Neural cell (in vitro differentiated cells): ENCODE measurements at regions not wholly inside any gene's neighbourhood (a gene's known extent, or its start where the extent isn't known, plus 50 kb on each side); places are given as distances from the start of the nearest gene placed in this dataset.

Experiments used
- H2AFZ ChIP-seq: fragments of 200-600, 300-800 bp; sonication (generic), shearing (Covaris generic); 2 replicates; pipeline ENCODE4 v1.6.0; 2014; ENCODE audit warnings: low read depth, mild to moderate bottlenecking, antibody characterized with exemption, low read length, moderate library complexity
- H3F3A ChIP-seq: fragments of 200-600 bp; shearing (Covaris generic); 2 replicates; pipeline ENCODE4 v1.6.1; 2016; ENCODE audit warnings: mild to moderate bottlenecking, moderate library complexity, mixed read lengths, antibody characterized with exemption, low read length; ENCODE audit not compliant: insufficient read depth, poor library complexity, severe bottlenecking
- H3K27ac ChIP-seq: fragments of 200-600, 300-800 bp; sonication (generic), shearing (Covaris generic); 2 replicates; pipeline ENCODE4 v1.5.1; 2014; ENCODE audit warnings: mild to moderate bottlenecking, low read length, moderate library complexity
- H3K27me3 ChIP-seq: fragments of 300-800, 200-600 bp; sonication (generic), shearing (Covaris generic); 2 replicates; pipeline ENCODE4 v1.6.0; 2014; ENCODE audit warnings: mild to moderate bottlenecking, low read depth, low read length, moderate library complexity; ENCODE audit not compliant: insufficient read depth
- H3K36me3 ChIP-seq: fragments of 300-800, 200-600 bp; sonication (generic), shearing (Covaris generic); 2 replicates; pipeline ENCODE4 v1.5.1; 2014; ENCODE audit warnings: mild to moderate bottlenecking, antibody characterized with exemption, low read length, moderate library complexity; ENCODE audit not compliant: insufficient read depth
- H3K4me2 ChIP-seq: fragments of 300-800, 200-600 bp; sonication (generic), shearing (Covaris generic); 2 replicates; pipeline ENCODE4 v1.6.0; 2014; ENCODE audit warnings: mild to moderate bottlenecking, low read length
- H3K4me3 ChIP-seq: fragments of 300-800, 200-600 bp; sonication (generic), shearing (Covaris generic); 2 replicates; pipeline ENCODE4 v1.5.1; 2014; ENCODE audit warnings: mild to moderate bottlenecking, low read length, moderate library complexity
- H3K79me2 ChIP-seq: fragments of 200-600 bp; shearing (Covaris generic); replicated peaks from 2 replicates; pipeline ENCODE4 v1.6.0; 2014; ENCODE audit warnings: mild to moderate bottlenecking, low read length, moderate library complexity; ENCODE audit not compliant: insufficient read depth
- H3K9ac ChIP-seq: fragments of 300-800, 200-600 bp; sonication (generic), shearing (Covaris generic); 2 replicates; pipeline ENCODE4 v1.6.1; 2016; ENCODE audit warnings: mild to moderate bottlenecking, low read length, mixed read lengths
- H3K9me2 ChIP-seq: fragments of 200-600 bp; shearing (Covaris generic); 2 replicates; pipeline ENCODE4 v1.6.1; 2016; ENCODE audit warnings: mild to moderate bottlenecking, low read length, mixed read lengths; ENCODE audit not compliant: insufficient read depth
- H3K9me3 ChIP-seq: fragments of 200-600, 300-800 bp; sonication (generic), shearing (Covaris generic); 2 replicates; pipeline ENCODE4 v1.6.1; 2016; ENCODE audit warnings: mild to moderate bottlenecking, mixed run types, low read length, moderate library complexity, mixed read lengths
- H4K20me1 ChIP-seq: fragments of 200-600 bp; shearing (Covaris generic); 2 replicates; pipeline ENCODE4 v1.6.1; 2016; ENCODE audit warnings: mild to moderate bottlenecking, mixed run types; ENCODE audit not compliant: insufficient read depth
- EP300 ChIP-seq: fragments of 450-650 bp; conservative IDR thresholded peaks from 2 replicates; pipeline ENCODE4 v1.6.1; 2014; ENCODE audit warnings: antibody characterized with exemption, mild to moderate bottlenecking, moderate library complexity; ENCODE audit not compliant: poor library complexity, severe bottlenecking
- EZH2 ChIP-seq: fragments of 200-600, 300-800 bp; shearing (Covaris generic), sonication (generic); IDR thresholded peaks from 2 replicates; pipeline ENCODE4 v1.6.1; 2014; ENCODE audit warnings: antibody characterized with exemption, low read length, borderline replicate concordance, mild to moderate bottlenecking; ENCODE audit not compliant: insufficient read depth, poor library complexity, severe bottlenecking
- MXI1 ChIP-seq: fragments of 450-650 bp; conservative IDR thresholded peaks from 2 replicates; pipeline ENCODE4 v1.6.1; 2014; ENCODE audit warnings: antibody characterized with exemption, mild to moderate bottlenecking; ENCODE audit not compliant: poor library complexity, severe bottlenecking
- POLR2AphosphoS5 ChIP-seq: IDR thresholded peaks from 2 replicates; pipeline ENCODE4 v1.6.1; 2012
- RAD21 ChIP-seq: fragments of 450-650 bp; conservative IDR thresholded peaks from 2 replicates; pipeline ENCODE4 v1.6.1; 2014; ENCODE audit warnings: antibody characterized with exemption, mild to moderate bottlenecking, moderate library complexity
- REST ChIP-seq: IDR thresholded peaks from 2 replicates; pipeline ENCODE4 v1.6.1; 2012; ENCODE audit warnings: borderline replicate concordance
- SMC3 ChIP-seq: fragments of 450-650 bp; conservative IDR thresholded peaks from 2 replicates; pipeline ENCODE4 v1.6.1; 2014; ENCODE audit warnings: antibody characterized with exemption, mild to moderate bottlenecking, moderate library complexity; ENCODE audit not compliant: poor library complexity
- TAF1 ChIP-seq: IDR thresholded peaks from 2 replicates; pipeline ENCODE4 v1.6.1; 2012; ENCODE audit warnings: low read depth
- TF ChIP-seq, protein P1 (sequence below): fragments of 450-650 bp; IDR thresholded peaks from 2 replicates; pipeline ENCODE4 v1.5.1; 2014; ENCODE audit warnings: antibody characterized with exemption, mild to moderate bottlenecking, moderate library complexity; ENCODE audit not compliant: poor library complexity, severe bottlenecking

DNA sequence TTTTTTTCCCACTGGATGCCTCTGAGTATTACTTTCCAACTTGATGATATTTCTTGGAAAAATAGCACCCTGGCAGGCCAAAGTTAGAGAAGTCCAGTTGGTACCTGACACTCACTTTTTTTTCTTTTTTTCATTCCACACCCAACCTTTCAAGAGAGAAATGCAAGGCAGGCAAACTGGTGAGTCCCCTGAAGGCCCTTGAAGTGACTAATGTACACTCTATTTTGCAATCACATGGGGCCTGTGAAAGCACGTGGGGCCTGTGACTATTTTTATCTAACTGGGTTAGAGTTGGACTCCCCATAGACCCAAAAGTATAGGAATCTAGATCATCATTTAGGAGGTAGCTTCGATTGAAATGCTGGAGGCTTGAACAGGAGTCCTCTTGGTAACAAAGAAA, 316.7 kb downstream of the CHL1 start:
- H3K9me3 ChIP-seq, result no peaks in the 10 kb centered on the region
- no peak overlapping the region for H3K27ac ChIP-seq
- H3F3A ChIP-seq, result no peaks in the 10 kb centered on the region
- H3K4me2 ChIP-seq, result no peak overlapping the region
- TF ChIP-seq TAF1, result no peak
- no peak overlapping the region for H3K4me3 ChIP-seq
- no peaks in the 10 kb centered on the region for H3K79me2 ChIP-seq
- no peaks in the 10 kb centered on the region for H3K9me2 ChIP-seq
- H3K36me3 ChIP-seq, result no peaks in the 10 kb centered on the region
- no peak overlapping the region for H3K9ac ChIP-seq
- no peaks in the 10 kb centered on the region for H4K20me1 ChIP-seq
- H2AFZ ChIP-seq, result no peak overlapping the region
- H3K27me3 ChIP-seq, result no peaks in the 10 kb centered on the region

- H3F3A ChIP-seq, result no peaks in the 10 kb centered on the region
- no peaks in the 10 kb centered on the region for H3K9me2 ChIP-seq
- H3K9me3 ChIP-seq, result no peaks in the 10 kb centered on the region
- no peak overlapping the region for H3K9ac ChIP-seq
- no peak overlapping the region for H2AFZ ChIP-seq
- TF ChIP-seq REST, result no peak
- no peak for TF ChIP-seq EZH2
- no peak for TF ChIP-seq EP300
- no peak for TF ChIP-seq MXI1
- TF ChIP-seq, protein P1, sequence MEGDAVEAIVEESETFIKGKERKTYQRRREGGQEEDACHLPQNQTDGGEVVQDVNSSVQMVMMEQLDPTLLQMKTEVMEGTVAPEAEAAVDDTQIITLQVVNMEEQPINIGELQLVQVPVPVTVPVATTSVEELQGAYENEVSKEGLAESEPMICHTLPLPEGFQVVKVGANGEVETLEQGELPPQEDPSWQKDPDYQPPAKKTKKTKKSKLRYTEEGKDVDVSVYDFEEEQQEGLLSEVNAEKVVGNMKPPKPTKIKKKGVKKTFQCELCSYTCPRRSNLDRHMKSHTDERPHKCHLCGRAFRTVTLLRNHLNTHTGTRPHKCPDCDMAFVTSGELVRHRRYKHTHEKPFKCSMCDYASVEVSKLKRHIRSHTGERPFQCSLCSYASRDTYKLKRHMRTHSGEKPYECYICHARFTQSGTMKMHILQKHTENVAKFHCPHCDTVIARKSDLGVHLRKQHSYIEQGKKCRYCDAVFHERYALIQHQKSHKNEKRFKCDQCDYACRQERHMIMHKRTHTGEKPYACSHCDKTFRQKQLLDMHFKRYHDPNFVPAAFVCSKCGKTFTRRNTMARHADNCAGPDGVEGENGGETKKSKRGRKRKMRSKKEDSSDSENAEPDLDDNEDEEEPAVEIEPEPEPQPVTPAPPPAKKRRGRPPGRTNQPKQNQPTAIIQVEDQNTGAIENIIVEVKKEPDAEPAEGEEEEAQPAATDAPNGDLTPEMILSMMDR, result no peak
- no peak for TF ChIP-seq RAD21
- TF ChIP-seq TAF1, result no peak
- TF ChIP-seq SMC3, result no peak
- TF ChIP-seq POLR2AphosphoS5, result no peak
- no peaks in the 10 kb centered on the region for H3K27me3 ChIP-seq
- H3K79me2 ChIP-seq, result no peaks in the 10 kb centered on the region
- no peak overlapping the region for H3K4me2 ChIP-seq
- no peaks in the 10 kb centered on the region for H3K36me3 ChIP-seq
- no peak overlapping the region for H3K27ac ChIP-seq
- H3K4me3 ChIP-seq, result no peak overlapping the region
- no peaks in the 10 kb centered on the region for H4K20me1 ChIP-seq
These were observed 317.6 kb downstream of the CHL1 start for GRCh38 chr3:514192-514591.

DNA sequence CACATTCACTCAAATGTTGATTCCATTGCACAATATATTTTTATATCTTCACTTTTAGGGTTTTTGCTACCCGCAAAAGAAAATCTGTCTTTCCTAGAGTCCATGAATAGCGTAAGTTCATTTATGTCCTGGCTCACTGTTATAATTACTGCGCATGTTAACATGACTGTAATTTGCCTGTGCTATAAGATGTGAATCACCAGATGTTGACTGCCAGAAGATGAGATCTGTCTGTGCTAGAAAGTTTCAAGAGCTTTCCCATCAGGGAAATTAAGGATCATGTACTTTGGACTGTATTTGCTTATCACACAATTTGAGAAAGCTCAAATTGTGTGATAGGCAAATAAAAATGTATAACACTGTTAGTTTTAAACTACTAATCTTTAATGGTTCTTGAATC, 322.5 kb downstream of the CHL1 start:
- Histone ChIP-seq H3F3A (no peaks in the 10 kb centered on the region), H3K27ac (no peak overlapping the region), H3K9me2 (no peaks in the 10 kb centered on the region), H3K9ac (no peak overlapping the region), H3K36me3 (no peaks in the 10 kb centered on the region), H3K27me3 (no peaks in the 10 kb centered on the region), H3K4me3 (no peak overlapping the region), H2AFZ (no peak overlapping the region), H3K4me2 (no peak overlapping the region), H3K79me2 (no peaks in the 10 kb centered on the region), H4K20me1 (no peaks in the 10 kb centered on the region), H3K9me3 (no peaks in the 10 kb centered on the region)
- TF ChIP-seq RAD21 (no peak), MXI1 (no peak), REST (no peak), POLR2AphosphoS5 (no peak), EZH2 (no peak), EP300 (no peak), TAF1 (no peak), SMC3 (no peak)
- TF ChIP-seq, protein P1, result no peak
